Ovary (tissue), 3 donors: ENCODE measurements at regions not wholly inside any gene's neighbourhood (a gene's known extent, or its start where the extent isn't known, plus 50 kb on each side); places are given as distances from the start of the nearest gene placed in this dataset.
"Not testable (repeated sequence)": the region's sequence is repeated elsewhere in the genome, so short reads cannot be mapped to it uniquely, and the experiment has no call there.

Source experiments
- CTCF ChIP-seq, 3 donors: fragments of 450-650 bp in 2 of 3; fragments of 200-600 bp in 1 of 3; IDR thresholded peaks; one replicate each; pipeline versions ENCODE4 v1.5.1 to v1.8.0; 2016 to 2022; ENCODE audit warnings: antibody characterized with exemption in 3 of 3, mild to moderate bottlenecking in 1 of 3
- POLR2A ChIP-seq: fragments of 450-650 bp; IDR thresholded peaks from one replicate; pipeline ENCODE4 v1.6.1; 2017; ENCODE audit warnings: antibody characterized with exemption, mild to moderate bottlenecking, moderate library complexity
- donor health status: DM: no; HTN: no; CAD: no.

- not testable (repeated sequence) for TF ChIP-seq POLR2A; CTCF (IDR thresholded peaks at IDR 0.05)
These were observed 411.8 kb downstream of the BTG1 start for GRCh38 chr12:91733846-91734245.
